ENCODE measurements at regions not wholly inside any gene's neighbourhood (a gene's known extent, or its start where the extent isn't known, plus 50 kb on each side); places are given as distances from the start of the nearest gene placed in this dataset.

GRCh38 chr9:28808042-28808441, 1234.8 kb upstream of the C9orf72 start:
- no peak for TF ChIP-seq EZH2 (optimal IDR thresholded peaks at IDR 0.05; ENCODE audit: low read depth, low read length)
- TF ChIP-seq EZH2phosphoT487 (IDR thresholded peaks at IDR 0.05; ENCODE audit: low read length), result no peak
- no peak for TF ChIP-seq CTCF (IDR thresholded peaks at IDR 0.05; ENCODE audit: low read length)
- Histone ChIP-seq H3K4me1 (ENCODE audit: low read length) (no peaks in the 10 kb centered on the region), H3K4me3 (ENCODE audit: low read length) (no peak overlapping the region), H3F3A (ENCODE audit: insufficient read depth, low read length) (no peaks in the 10 kb centered on the region), H3K9me3 (replicated peaks; ENCODE audit: insufficient read depth, low read length) (no peaks in the 10 kb centered on the region), H3K27ac (ENCODE audit: low read length) (no peak overlapping the region), H3K4me2 (ENCODE audit: low read depth, low read length) (no peak overlapping the region), H2AFZ (ENCODE audit: low read length) (no peak overlapping the region), H3K9ac (ENCODE audit: low read length) (no peak overlapping the region), H3K9me2 (replicated peaks; ENCODE audit: insufficient read depth, low read length) (no peaks in the 10 kb centered on the region), H3K27me3 (replicated peaks; ENCODE audit: insufficient read depth, low read length) (no peaks in the 10 kb centered on the region), H3K36me3 (replicated peaks; ENCODE audit: insufficient read depth, low read length) (no peaks in the 10 kb centered on the region), H4K20me1 (ENCODE audit: insufficient read depth, low read length) (no peaks in the 10 kb centered on the region), H3K79me2 (ENCODE audit: low read length) (no peaks in the 10 kb centered on the region)
- DNase-seq, result no peak

GRCh38 chr9:28810388-28811075, 1237.3 kb upstream of the C9orf72 start:
- H3K4me3 ChIP-seq (ENCODE audit: low read length), result no peak overlapping the region
- no peaks in the 10 kb centered on the region for H3K9me2 ChIP-seq (replicated peaks; ENCODE audit: insufficient read depth, low read length)
- no peaks in the 10 kb centered on the region for H3K27me3 ChIP-seq (replicated peaks; ENCODE audit: insufficient read depth, low read length)
- H3K36me3 ChIP-seq (replicated peaks; ENCODE audit: insufficient read depth, low read length), result no peaks in the 10 kb centered on the region
- no peak overlapping the region for H2AFZ ChIP-seq (ENCODE audit: low read length)
- DNase-seq, result no peak
- H3K9ac ChIP-seq (ENCODE audit: low read length), result no peak overlapping the region
- H3K27ac ChIP-seq (ENCODE audit: low read length), result no peak overlapping the region
- H3F3A ChIP-seq (ENCODE audit: insufficient read depth, low read length), result no peaks in the 10 kb centered on the region
- no peaks in the 10 kb centered on the region for H3K9me3 ChIP-seq (replicated peaks; ENCODE audit: insufficient read depth, low read length)
- no peaks in the 10 kb centered on the region for H3K79me2 ChIP-seq (ENCODE audit: low read length)
- no peaks in the 10 kb centered on the region for H4K20me1 ChIP-seq (ENCODE audit: insufficient read depth, low read length)
- no peak overlapping the region for H3K4me2 ChIP-seq (ENCODE audit: low read depth, low read length)
- TF ChIP-seq EZH2phosphoT487 (IDR thresholded peaks at IDR 0.05; ENCODE audit: low read length) (no peak), EZH2 (optimal IDR thresholded peaks at IDR 0.05; ENCODE audit: low read depth, low read length) (no peak), CTCF (IDR thresholded peaks at IDR 0.05; ENCODE audit: low read length) (no peak)
- no peaks in the 10 kb centered on the region for H3K4me1 ChIP-seq (ENCODE audit: low read length)

- H4K20me1 ChIP-seq (ENCODE audit: insufficient read depth, low read length), result no peaks in the 10 kb centered on the region
- H3K79me2 ChIP-seq (ENCODE audit: low read length), result no peaks in the 10 kb centered on the region
- H3K4me2 ChIP-seq (ENCODE audit: low read depth, low read length), result no peak overlapping the region
- H3K9ac ChIP-seq (ENCODE audit: low read length), result no peak overlapping the region
- H3K27me3 ChIP-seq (replicated peaks; ENCODE audit: insufficient read depth, low read length), result no peaks in the 10 kb centered on the region
- H3K9me2 ChIP-seq (replicated peaks; ENCODE audit: insufficient read depth, low read length), result no peaks in the 10 kb centered on the region
- no peaks in the 10 kb centered on the region for H3K4me1 ChIP-seq (ENCODE audit: low read length)
- H2AFZ ChIP-seq (ENCODE audit: low read length), result no peak overlapping the region
- no peak for DNase-seq
- no peaks in the 10 kb centered on the region for H3K9me3 ChIP-seq (replicated peaks; ENCODE audit: insufficient read depth, low read length)
- H3K4me3 ChIP-seq (ENCODE audit: low read length), result no peak overlapping the region
- H3K27ac ChIP-seq (ENCODE audit: low read length), result no peak overlapping the region
- no peak for TF ChIP-seq EZH2 (optimal IDR thresholded peaks at IDR 0.05; ENCODE audit: low read depth, low read length)
- TF ChIP-seq EZH2phosphoT487 (IDR thresholded peaks at IDR 0.05; ENCODE audit: low read length), result no peak
- TF ChIP-seq CTCF (IDR thresholded peaks at IDR 0.05; ENCODE audit: low read length), result no peak
- H3F3A ChIP-seq (ENCODE audit: insufficient read depth, low read length), result no peaks in the 10 kb centered on the region
- H3K36me3 ChIP-seq (replicated peaks; ENCODE audit: insufficient read depth, low read length), result no peaks in the 10 kb centered on the region
Observed at GRCh38 chr9:28820741-28821140, 1247.5 kb upstream of the C9orf72 start.
